GM19397 (cell line): ENCODE measurements at regions not wholly inside any gene's neighbourhood (a gene's known extent, or its start where the extent isn't known, plus 50 kb on each side); places are given as distances from the start of the nearest gene placed in this dataset.
"Not testable (repeated sequence)": the region's sequence is repeated elsewhere in the genome, so short reads cannot be mapped to it uniquely, and the experiment has no call there.

Source experiments
- ATAC-seq: cut with Tn5 transposase; IDR thresholded peaks from one replicate; pipeline ENCODE4 v1.9.1; 2021; ENCODE audit warnings: mild to moderate bottlenecking, moderate library complexity; ENCODE audit not compliant: unreplicated experiment

DNA sequence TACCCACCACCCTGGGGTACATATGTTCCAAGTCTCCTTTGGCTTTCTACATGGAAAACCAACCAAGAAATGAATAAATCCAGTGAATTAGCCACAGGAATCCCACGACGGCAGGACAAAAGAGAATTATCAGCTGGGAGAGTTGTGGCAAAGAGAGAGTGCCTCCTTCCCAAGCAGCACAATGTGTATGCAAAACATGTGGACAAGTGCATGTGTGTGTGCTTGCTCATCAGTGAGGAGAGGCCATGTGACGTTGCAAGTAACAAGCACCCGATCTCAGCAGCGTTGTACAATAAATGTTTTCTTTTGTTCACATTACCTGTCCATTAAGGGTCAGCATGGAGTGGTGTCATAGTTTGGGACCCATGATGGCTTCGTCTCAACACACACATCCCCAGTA, 50.0 kb upstream of the EMX2 start:
- no peak for ATAC-seq

DNA sequence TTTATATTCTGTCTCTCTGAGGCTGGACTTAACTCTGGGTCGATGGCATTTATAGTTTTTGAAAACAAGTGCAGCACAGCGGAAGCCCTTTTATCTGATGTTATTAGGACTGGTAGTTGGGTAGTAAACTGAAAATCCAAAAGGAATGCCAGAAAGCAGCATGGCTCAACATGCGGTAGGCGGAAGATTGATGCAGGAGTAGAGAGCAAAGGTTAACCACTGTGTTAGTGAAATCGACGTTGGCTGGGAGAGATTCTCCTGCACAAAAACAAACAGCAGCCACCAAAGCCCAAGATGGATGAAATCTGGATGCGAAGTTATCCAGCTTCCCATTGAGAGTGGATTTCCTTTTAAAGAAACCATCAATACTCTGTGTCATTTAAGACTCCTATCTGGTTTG, 54.5 kb upstream of the EMX2 start:
- ATAC-seq = no peak

DNA sequence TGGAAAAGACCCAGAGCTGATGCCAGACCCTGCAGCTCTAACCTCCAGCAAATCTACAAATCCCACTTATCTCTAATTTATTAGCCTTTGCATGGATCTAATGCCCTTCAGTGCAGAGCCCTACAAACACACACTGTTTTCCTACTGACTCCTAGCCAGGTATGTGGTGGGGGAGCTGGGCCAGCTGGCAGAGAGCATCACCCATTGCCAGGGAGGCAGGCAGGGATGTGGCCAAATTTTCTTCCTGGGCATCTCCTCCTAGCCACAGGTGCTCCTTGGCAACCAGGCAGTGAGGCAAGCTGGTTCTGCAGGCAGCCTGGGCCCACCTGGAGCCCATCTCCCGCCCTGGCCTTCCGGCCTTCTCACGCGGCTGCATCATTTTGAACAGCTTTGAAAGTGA, 55.9 kb upstream of the EMX2 start:
- ATAC-seq = no peak

DNA sequence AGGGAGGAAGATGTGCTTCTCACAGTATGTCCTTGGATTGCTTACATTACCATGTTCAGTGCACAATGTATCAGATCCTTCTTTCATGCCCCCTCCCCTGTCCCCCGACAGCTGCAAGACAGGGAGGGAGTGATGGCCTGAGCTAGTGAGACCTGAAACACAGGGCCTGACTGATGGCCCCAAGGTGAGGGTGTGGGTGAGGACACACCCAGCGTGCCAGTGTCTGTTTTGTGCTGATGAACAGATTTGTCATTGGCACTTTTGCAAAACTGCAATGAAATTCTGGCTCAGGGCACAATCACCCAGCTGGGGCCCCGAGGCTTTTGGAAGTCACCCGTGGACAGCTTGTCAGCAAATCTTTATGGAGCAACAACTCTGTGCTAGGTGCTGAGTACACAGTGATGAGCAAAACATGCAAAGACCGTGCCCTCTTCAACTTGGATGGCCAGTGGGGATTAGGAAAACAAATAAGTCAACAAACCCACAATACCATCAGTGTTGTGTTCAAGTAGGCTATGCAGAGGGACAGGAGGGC, 59.4 kb upstream of the EMX2 start:
- no peak for ATAC-seq

DNA sequence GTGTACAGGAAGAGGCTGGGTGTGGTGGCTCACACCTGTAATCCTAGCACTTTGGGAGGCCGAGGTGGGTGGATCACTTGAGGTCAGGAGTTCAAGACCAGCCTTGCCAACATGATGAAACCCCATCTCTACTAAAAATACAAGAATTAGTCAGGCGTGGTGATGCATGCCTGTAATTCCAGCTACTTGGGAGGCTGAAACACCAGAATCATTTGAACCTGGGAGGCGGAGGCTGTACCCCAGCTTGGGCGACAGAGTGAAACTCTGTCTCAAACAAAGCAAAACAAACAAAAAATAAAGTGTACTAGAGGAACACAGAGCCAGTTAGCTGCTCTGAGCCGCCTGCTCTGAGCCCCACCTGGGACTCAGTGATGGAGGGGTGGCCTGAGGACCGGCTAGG, 61.5 kb upstream of the EMX2 start:
- not testable (repeated sequence) for ATAC-seq

DNA sequence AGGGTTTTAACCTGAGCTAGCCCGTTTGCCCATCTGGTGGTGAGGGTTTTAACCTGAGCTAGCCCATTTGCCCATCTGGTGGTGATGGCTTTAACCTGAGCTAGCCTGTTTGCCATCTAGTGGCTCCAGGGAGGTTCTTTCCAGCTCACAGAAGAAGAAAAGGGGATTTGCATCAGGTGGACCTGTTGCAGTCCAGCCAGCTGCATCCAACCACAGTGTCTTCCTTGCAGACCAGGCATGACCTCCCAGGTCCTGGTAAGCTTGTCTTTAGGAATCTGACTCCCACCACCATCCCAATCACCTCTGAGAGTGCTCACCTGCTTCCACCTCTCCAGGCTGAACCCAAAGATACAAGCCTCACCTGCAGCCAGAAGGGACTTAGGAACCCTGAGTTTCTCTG, 62.4 kb upstream of the EMX2 start:
- no peak for ATAC-seq

DNA sequence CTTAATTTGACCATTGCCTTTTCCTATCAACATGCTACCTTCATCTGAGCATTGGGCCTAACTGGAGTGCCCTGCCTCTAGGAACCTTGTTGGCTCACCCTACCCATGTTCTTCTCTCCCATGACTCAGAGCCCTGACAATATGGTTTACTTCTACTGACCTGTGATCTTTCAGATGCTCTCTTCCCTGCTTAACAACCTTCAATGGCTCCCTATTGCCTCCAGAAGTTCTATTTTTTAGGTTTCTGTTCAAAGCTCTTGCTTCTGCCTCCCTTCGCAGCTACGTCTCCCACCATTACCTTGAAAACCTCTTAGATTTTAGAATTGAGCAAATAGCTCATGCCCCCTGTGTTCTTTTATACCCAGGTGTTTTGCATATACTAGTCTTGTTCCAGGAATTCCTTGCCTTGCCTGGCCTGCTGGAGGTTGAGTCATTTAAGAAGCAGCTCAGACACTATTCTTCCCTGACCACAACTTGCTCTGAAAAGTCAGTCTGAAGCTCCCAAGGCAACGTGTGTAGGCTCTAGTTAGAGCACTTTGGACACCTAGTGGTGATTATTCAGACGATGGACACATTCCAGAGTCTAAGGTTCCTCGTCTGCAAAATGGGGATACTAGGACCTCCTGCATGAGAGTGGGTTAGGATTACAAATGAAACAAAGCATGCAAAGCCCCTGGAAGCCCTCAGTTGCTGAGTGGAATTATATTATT, 64.4 kb upstream of the EMX2 start:
- no peak for ATAC-seq

DNA sequence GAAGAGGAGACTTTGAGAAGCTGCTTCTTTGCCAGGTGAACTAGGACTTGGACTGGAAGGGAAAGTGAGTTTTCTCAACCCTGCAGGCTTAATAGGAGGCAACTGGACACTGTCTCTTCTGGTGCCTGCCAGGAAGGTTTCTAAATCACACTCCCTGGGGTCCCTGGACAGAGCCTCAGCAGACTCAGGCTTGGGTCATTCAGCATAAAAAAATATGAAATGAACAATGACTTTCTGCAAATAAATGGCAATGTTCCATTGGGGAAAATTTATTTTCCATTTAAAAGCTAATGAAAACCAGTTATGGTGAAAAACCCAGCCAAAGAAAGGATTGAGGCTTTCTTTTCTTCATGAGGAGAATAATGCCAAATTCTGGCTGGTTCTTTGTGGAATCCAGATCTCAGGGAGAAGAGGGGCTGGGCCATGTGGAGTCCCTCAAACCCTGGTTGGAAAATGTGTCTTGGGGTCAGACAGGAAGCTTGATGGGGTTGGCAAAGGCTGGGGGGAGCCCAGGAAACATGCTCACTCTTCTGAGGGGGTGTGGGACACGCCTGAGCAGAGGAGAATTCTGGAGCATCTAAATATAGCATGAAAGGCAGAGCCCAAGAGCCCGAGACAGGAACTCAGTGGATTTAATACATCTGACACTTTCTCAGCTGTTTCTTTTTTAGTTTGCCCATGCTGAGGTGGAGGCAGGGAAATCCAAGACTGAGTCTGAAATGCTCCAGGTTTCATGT, 65.2 kb upstream of the EMX2 start:
- ATAC-seq = no peak

DNA sequence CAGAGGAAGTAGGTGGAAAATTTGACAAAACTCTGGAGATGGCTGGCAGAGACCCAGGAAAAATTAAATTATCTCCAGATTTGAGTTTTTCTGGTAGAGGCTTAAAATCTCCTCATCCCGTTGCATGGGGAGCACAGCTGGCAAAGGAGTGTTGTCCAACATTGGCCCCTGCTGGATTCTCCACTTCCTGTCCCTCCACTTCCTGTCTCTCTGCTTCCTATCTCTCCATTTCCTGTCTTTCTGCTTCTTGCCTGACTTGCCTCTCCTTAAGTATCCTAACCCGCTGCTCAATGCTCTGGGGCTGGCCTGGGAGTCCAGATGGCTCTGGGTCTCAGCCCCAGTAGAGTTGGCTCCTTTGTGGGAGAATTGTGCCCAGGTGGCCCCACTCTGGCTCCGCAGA, 65.8 kb upstream of the EMX2 start:
- ATAC-seq = no peak

DNA sequence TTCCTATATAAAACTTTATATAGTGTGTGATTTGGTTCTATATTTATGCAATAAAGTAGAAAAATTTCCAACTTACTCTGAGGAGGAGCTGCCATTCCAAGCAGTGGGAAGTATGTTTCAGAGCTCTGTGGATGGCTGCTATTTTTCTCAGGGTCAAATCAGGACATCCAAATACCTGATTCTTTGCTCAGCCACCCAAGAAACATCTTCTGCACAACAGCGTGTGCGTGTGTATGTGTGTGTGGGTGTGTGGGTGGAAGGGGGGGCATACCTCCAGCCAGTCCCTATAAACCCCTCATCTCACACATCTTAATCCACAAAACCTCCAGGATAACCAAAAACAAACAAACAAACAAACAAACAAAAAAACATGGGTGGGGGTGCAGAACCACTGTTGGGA, 66.3 kb upstream of the EMX2 start:
- no peak for ATAC-seq

DNA sequence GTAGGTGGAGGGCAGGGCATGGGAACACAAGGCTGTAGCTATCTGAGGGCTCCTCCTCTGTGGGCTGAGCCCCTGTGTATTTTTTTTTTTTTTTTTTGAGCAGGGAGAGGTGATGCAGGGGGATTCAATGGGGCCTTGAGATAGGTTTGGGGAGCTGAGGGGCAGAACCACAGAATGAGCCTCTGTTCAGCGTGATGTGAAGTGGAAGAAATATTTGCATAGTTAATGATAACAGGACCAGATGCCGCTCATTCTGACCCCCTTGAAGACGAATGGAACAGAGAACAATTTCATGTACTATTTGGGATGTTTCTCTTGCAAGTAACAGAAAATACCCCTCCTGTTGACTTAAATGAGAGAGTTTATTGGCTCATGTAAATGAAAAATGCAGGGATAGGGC, 69.7 kb upstream of the EMX2 start:
- peak; percentile 82 for ATAC-seq

DNA sequence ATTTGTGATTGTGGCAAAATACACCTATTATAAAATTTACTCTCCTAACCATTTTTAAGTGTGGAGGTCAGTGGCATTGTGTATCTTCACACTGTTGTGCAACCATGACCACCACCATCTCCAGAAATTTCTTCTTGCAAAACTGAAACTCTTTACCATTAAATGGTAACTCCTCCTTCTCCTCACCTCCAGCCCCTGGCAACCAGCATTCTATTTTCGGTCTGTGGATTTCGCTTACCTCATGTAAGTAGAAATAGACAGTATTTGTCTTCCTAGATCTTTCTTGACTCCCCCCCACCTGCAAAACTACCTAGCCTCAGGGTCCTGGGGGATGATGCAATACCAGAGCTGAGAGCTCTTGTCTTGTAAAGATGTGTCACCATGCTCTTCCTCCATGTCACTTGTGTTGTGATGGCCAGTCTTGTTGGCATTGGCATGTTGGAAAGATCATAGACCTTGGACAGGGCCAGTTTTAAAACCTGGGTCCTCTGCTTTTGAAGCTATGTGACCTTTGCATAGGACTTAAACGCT, 71.1 kb upstream of the EMX2 start:
- no peak for ATAC-seq

DNA sequence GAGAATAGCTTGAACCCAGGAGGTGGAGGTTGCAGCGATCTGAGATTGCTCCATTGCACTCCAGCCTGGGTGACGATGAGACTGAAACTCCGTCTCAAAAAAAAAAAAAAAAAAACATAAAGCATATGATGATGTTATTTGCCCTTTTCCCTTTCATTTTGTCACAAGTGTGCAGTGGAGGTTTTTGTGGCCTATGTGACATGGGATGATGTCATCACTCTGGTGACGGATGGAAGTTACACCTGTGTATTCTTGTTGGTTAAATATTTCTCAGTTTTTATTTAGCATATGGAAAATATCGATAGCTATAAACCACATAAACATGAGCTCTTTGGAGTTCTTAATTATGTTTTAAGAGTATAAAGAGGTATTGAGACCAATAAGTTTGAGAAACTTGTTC, 71.8 kb upstream of the EMX2 start:
- ATAC-seq = no peak

DNA sequence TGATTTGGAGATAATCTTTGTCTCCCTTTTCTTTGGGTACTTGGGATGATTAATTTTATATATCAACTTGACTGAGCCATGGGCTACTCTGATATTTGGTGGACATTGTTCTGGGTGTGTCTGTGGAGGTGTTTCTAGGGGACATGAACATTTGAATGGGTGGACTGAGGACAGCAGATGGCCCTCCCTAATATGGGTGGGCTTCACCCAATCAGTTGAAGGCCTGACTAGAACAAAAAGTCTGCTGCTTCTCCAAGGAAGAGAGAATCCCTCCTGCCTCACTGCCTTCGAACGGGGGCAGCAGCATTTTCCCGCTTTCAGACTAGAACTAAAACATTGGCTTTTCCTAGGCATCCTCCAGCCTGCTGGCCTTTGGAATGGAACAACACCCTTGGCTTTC, 73.9 kb upstream of the EMX2 start:
- no peak for ATAC-seq

DNA sequence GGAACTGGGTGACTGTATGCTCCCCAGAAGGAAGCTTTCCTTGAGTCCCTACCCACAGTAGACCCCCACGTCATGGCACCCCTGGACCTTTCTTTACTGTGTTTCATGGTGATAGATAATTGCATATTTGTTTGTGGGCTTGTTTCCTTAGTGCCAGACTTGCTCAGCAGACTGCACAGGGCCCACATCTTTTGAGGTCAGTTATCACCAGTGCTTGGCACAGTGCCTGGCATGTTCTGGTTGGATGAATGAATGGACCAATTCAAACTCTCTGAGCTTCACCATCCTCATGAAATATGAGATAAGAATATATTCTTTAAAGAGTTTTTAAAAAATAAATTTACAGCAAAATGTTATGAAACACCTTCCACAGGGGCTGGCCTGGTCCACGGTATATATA, 78.4 kb upstream of the EMX2 start:
- ATAC-seq = no peak

DNA sequence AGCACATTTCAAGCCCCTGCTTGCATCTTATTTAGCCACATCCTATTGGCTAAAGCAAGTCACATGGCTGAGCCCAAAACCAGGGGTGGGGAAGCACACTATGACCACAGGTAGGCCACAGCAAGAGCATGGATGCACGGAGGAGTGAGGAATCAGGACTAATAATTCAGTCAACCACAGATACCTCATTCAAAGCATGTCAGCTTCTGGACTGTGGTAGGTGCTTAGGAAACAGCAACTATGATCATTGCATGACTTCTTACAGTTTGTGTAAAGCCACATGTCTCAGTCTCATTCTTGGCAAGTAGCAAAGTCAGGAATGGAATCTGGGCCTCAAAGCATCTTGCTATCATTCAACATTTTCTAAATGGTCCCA, 79.0 kb upstream of the EMX2 start:
- no peak for ATAC-seq

DNA sequence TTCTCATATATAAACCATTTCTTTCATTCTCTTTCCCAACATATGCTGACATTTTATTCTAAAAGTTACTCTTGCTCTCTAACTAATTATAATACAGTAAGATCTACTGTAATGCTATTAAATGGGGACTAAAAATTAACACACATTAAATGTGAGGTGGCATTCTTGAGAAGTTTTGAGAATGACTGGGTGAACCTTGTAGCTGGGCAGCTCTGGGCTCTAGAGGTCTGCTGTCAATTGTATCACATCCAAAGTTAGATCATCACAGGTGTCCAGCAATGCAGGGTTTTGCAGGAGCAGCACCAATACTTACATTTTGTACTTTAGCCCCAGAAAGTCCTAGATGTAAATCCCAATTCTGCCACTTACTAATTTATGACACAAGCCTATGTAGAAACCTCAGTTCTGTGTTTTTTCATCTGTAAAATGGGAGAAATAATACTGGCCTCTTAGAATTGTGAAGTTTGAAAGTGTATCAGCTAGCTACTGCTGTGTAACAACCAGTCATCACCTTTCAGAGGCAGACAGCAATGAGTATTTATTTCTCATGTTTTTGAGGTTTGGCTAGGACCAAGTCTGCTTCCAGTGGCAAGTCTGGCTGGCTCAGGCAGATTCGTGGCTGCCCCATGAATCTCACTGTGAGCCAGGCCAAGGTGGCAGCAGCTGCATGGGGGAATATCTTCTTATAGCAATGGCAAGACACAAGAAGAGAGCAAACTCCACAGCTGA, 79.6 kb upstream of the EMX2 start:
- ATAC-seq = no peak

DNA sequence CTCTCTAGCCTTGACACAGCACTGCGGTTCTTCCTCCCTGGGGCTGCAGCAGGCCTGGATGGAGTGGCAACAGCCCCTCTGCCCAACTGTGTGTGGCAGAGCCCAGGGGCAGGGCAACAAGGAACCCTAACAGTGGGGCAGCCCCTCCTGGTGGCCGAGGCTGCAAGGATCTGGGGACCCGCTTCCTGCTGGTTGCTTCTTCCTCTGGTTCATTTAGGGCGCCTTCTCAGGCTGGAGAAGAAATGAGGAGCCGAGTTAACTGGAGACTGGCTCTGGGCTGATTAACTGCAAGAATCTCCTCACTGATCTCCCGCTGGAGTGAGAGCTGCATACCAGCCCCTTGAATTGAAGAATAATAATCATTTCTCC, 80.1 kb upstream of the EMX2 start:
- no peak for ATAC-seq

DNA sequence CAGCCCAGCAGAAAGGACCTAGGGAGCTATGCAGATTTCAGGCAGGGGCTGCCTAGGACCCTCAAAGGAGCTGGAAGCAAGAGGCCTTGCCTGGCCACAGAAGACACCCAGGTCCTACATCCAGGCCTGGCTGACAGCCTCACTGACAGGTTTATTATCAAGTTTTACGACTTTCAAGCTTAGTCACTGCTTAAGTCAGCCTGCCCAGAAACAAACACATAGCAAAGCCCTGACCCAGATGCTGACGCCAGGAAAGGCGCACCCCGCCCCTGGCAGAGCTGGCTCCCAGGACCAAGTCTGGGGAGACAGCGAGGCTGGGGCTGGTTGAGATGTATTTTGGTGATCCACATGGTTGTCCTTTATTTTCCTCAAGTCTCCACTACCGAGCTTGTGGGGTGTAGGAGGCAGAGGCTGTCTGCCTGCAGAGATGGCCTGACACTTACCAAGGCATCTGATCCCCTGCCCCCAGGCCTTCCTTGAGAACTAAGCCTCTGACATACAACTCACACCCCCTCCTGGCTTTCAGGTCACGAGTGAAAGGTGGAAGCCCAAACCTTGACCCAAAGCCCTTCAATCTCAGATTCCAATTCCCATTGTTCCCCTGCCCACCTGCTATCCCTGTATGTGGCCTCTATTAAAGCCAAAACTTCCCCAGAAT, 80.7 kb upstream of the EMX2 start:
- ATAC-seq = no peak

DNA sequence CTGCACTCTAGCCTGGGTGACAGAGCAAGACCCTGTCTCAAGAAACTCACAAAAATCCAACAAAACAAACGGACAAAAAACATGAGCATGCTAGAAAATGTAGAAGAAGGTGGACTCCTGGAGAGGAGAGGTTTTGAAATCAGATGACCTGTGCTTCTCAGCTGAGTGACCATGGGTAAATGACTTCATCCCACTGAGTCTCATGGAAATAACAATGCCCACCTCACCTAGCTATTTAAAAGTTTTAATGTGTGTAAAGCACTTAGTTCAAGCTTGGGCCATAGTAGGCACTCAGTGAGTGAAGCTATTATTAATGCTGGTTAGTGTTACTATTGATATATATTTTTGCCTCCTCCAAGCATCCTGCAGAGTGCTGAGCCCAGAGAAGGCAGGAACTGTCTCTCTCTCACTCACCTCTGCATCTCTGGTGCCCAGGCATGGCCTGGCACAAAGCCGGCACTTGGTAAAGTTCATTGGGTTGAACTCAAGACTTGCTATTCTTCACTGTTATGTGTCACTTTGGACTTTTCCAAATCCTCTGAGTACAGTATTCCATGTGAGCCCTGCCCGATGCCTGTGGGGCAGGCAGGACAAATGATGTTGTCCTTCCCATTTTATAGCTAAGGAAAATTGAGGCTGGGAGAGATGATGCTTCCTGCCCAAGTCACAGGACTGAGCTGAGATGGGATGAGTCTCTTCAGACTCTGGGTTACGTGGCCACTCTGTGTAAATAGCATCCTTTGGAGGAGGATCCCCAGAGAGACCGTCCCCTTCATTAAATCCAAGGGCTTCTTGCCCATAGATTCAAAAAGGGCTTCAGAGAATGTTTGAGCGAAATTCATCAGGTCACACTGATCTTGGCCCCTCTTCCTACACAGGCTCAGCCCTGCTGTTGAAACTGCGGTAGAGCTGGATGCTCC, 81.4 kb upstream of the EMX2 start:
- no peak for ATAC-seq
